Keratinocyte (primary cell): ENCODE measurements at regions not wholly inside any gene's neighbourhood (a gene's known extent, or its start where the extent isn't known, plus 50 kb on each side); places are given as distances from the start of the nearest gene placed in this dataset.

Experiments
- DNase-seq: peaks from one replicate; pipeline ENCODE4 v3.0.0-alpha.2; 2011; ENCODE audit warnings: low read depth, missing footprints, low spot score
- FAIRE-seq: peaks from 2 replicates; lab custom pipeline; 2011; peaks lifted over from hg19 to GRCh38; lab: Jason Lieb, UNC
- H2AFZ ChIP-seq: 2 replicates; pipeline ENCODE4 v1.6.0; 2012; ENCODE audit warnings: low read length, control low read depth, inconsistent platforms; ENCODE audit not compliant: control insufficient read depth
- H3K27ac ChIP-seq: 2 replicates; pipeline ENCODE4 v1.5.1; 2011; ENCODE audit warnings: low read length; ENCODE audit not compliant: control insufficient read depth, insufficient read depth
- H3K27me3 ChIP-seq: 3 replicates; pipeline ENCODE4 v1.6.0; 2011; ENCODE audit warnings: low read length; ENCODE audit not compliant: control insufficient read depth, insufficient read depth; ENCODE audit errors: extremely low read depth
- H3K36me3 ChIP-seq, 2 experiments: 2 replicates in 1 of 2; 3 replicates in 1 of 2; pipeline ENCODE4 v1.5.1; 2011; ENCODE audit warnings: low read length in 2 of 2, mild to moderate bottlenecking in 1 of 2; ENCODE audit not compliant: control insufficient read depth in 2 of 2, insufficient read depth in 2 of 2; ENCODE audit errors: extremely low read depth in 1 of 2
- H3K4me1 ChIP-seq: 3 replicates; pipeline ENCODE4 v1.5.1; 2011; ENCODE audit warnings: low read length; ENCODE audit not compliant: control insufficient read depth, insufficient read depth; ENCODE audit errors: extremely low read depth
- H3K4me2 ChIP-seq: 3 replicates; pipeline ENCODE4 v1.6.0; 2011; ENCODE audit warnings: low read depth, low read length; ENCODE audit not compliant: control insufficient read depth, insufficient read depth; ENCODE audit errors: extremely low read depth
- H3K4me3 ChIP-seq, 3 experiments: fragments of 200-600 bp in 1 of 3; sonication (generic) in 1 of 3; 2 replicates in 2 of 3; 3 replicates in 1 of 3; pipeline ENCODE4 v1.5.1; 2011 to 2016; ENCODE audit warnings: low read length in 3 of 3, mild to moderate bottlenecking in 3 of 3, control low read depth in 2 of 3, inconsistent platforms in 1 of 3, low read depth in 1 of 3, mixed read lengths in 1 of 3, mixed run types in 1 of 3, moderate library complexity in 1 of 3; ENCODE audit not compliant: control insufficient read depth in 2 of 3, insufficient read depth in 2 of 3; ENCODE audit errors: extremely low read depth in 1 of 3
- H3K79me2 ChIP-seq: 2 replicates; pipeline ENCODE4 v1.6.0; 2012; ENCODE audit warnings: low read length; ENCODE audit not compliant: control insufficient read depth, insufficient read depth
- H3K9ac ChIP-seq: 3 replicates; pipeline ENCODE4 v1.6.0; 2011; ENCODE audit warnings: low read length; ENCODE audit not compliant: control insufficient read depth, insufficient read depth; ENCODE audit errors: extremely low read depth
- H3K9me1 ChIP-seq: 3 replicates; pipeline ENCODE4 v1.6.0; 2011; ENCODE audit warnings: low read length; ENCODE audit not compliant: control insufficient read depth, insufficient read depth; ENCODE audit errors: extremely low read depth
- H3K9me3 ChIP-seq: 2 replicates; pipeline ENCODE4 v1.5.1; 2012; ENCODE audit warnings: low read depth, low read length; ENCODE audit not compliant: control insufficient read depth
- H4K20me1 ChIP-seq: 3 replicates; pipeline ENCODE4 v1.6.0; 2011; ENCODE audit warnings: low read length; ENCODE audit not compliant: control insufficient read depth, insufficient read depth; ENCODE audit errors: extremely low read depth
- CTCF ChIP-seq, 3 experiments: IDR thresholded peaks in 1 of 3; conservative IDR thresholded peaks in 1 of 3; optimal IDR thresholded peaks in 1 of 3; 2 replicates in 2 of 3; 3 replicates in 1 of 3; pipeline versions ENCODE3 to v1.5.1; 2011; ENCODE audit warnings: low read length in 3 of 3, mild to moderate bottlenecking in 3 of 3, moderate library complexity in 2 of 3, control low read depth in 1 of 3, inconsistent platforms in 1 of 3; ENCODE audit not compliant: insufficient read depth in 2 of 3; ENCODE audit errors: extremely low read depth in 1 of 3
- EZH2 ChIP-seq: IDR thresholded peaks from one replicate; pipeline ENCODE4 v1.6.1; 2012; ENCODE audit warnings: inconsistent platforms, mild to moderate bottlenecking, low read length, moderate library complexity
- dilution Hi-C: fragments of 300-500 bp; cut with MboI; formaldehyde crosslinking; loops from one replicate; pipeline ENCODE4 v1.7.0; 2020; ENCODE audit warnings: low sequenced_read_pairs; ENCODE audit not compliant: extremely low pct_ligation_motif_present

GRCh38 chr2:60649721-60650120 lies 96.3 kb upstream of the BCL11A start:
- dilution Hi-C loops: no loop called here
- Histone ChIP-seq H2AFZ (no peak overlapping the region), H3K4me1 (no peaks in the 10 kb centered on the region), H3K9me3 (no peaks in the 10 kb centered on the region), H3K27ac (no peak overlapping the region), H4K20me1 (no peaks in the 10 kb centered on the region), H3K27me3 (peaks cover 11% of the 10 kb centered on the region), H3K36me3 (no peaks in the 10 kb centered on the region), H3K9ac (no peak overlapping the region), H3K9me1 (no peaks in the 10 kb centered on the region), H3K4me2 (no peak overlapping the region), H3K4me3 (no peak overlapping the region), H3K79me2 (no peaks in the 10 kb centered on the region)
- DNase-seq (no peak), FAIRE-seq (no peak)
- TF ChIP-seq EZH2 (no peak), CTCF (optimal IDR thresholded peaks at IDR 0.05 in 1 of 3, IDR thresholded peaks at IDR 0.05 in 1 of 3, conservative IDR thresholded peaks at IDR 0.05 in 1 of 3; ENCODE audit: extremely low read depth in 1 of 3, insufficient read depth in 2 of 3, low read length in 3 of 3) (no peak)

GRCh38 chr2:60652832-60653340 lies 99.4 kb upstream of the BCL11A start:
- no peak overlapping the region for H2AFZ ChIP-seq
- DNase-seq: no peak
- H3K4me3 ChIP-seq: no peak overlapping the region
- H3K27me3 ChIP-seq: peaks cover 11% of the 10 kb centered on the region
- no peaks in the 10 kb centered on the region for H3K9me3 ChIP-seq
- H3K36me3 ChIP-seq: no peaks in the 10 kb centered on the region
- H3K9me1 ChIP-seq: no peaks in the 10 kb centered on the region
- no peak overlapping the region for H3K9ac ChIP-seq
- dilution Hi-C loops: no loop called here
- H3K27ac ChIP-seq: no peak overlapping the region
- FAIRE-seq: no peak
- no peaks in the 10 kb centered on the region for H3K4me1 ChIP-seq
- no peak overlapping the region for H3K4me2 ChIP-seq
- H4K20me1 ChIP-seq: no peaks in the 10 kb centered on the region
- no peak for TF ChIP-seq EZH2
- TF ChIP-seq CTCF (optimal IDR thresholded peaks at IDR 0.05 in 1 of 3, IDR thresholded peaks at IDR 0.05 in 1 of 3, conservative IDR thresholded peaks at IDR 0.05 in 1 of 3; ENCODE audit: extremely low read depth in 1 of 3, insufficient read depth in 2 of 3, low read length in 3 of 3): no peak
- H3K79me2 ChIP-seq: no peaks in the 10 kb centered on the region
